Stimulated activated naive CD8-positive, alpha-beta T cell treated with anti-CD3 and anti-CD28 coated beads, Interleukin-15, Interleukin-2, amounts not matched to agents 100 ng/mL and 50 ng/mL, for 24 hours (primary cell): ENCODE measurements at regions not wholly inside any gene's neighbourhood (a gene's known extent, or its start where the extent isn't known, plus 50 kb on each side); places are given as distances from the start of the nearest gene placed in this dataset.
"Not testable (repeated sequence)": the region's sequence is repeated elsewhere in the genome, so short reads cannot be mapped to it uniquely, and the experiment has no call there.

Experiments used
- H3K27ac Mint-ChIP-seq: one replicate; pipeline ENCODE4 v1.8.0; 2021; ENCODE audit warnings: mild to moderate bottlenecking, mixed read lengths
- H3K27me3 Mint-ChIP-seq: one replicate; pipeline ENCODE4 v1.8.0; 2021; ENCODE audit warnings: mixed read lengths
- H3K36me3 Mint-ChIP-seq: one replicate; pipeline ENCODE4 v1.8.0; 2021; ENCODE audit warnings: low read depth, mixed read lengths
- H3K4me1 Mint-ChIP-seq: one replicate; pipeline ENCODE4 v1.8.0; 2021; ENCODE audit warnings: low read depth, mixed read lengths
- H3K4me3 Mint-ChIP-seq: one replicate; pipeline ENCODE4 v1.8.0; 2021; ENCODE audit warnings: mild to moderate bottlenecking, mixed read lengths
- H3K9me3 Mint-ChIP-seq: one replicate; pipeline ENCODE4 v1.8.0; 2021; ENCODE audit warnings: mixed read lengths

DNA sequence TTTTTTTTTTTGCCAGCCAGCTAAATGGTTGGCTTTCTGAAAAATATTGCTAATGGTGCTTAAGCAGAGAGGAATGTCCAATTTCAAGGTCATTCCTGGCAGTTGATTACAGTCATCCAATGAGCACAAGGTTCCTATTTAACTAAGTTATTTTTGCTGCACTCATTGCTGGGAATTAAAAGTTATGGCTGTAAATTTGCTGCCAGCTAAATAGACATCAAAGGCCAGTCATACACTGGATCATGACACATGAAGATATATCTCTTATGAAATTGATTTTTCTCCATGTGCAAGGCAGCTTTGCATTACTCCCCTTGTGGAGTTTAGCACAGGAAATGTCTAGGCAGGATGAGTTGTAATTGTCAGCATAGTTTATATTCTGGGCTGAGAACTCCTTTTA lies 1898.4 kb upstream of the CELF4 start:
- H3K9me3 Mint-ChIP-seq: peaks cover 4% of the 10 kb centered on the region
- no peaks in the 10 kb centered on the region for H3K27me3 Mint-ChIP-seq
- H3K4me1 Mint-ChIP-seq: no peaks in the 10 kb centered on the region
- no peak overlapping the region for H3K27ac Mint-ChIP-seq
- no peak overlapping the region for H3K4me3 Mint-ChIP-seq
- no peaks in the 10 kb centered on the region for H3K36me3 Mint-ChIP-seq

DNA sequence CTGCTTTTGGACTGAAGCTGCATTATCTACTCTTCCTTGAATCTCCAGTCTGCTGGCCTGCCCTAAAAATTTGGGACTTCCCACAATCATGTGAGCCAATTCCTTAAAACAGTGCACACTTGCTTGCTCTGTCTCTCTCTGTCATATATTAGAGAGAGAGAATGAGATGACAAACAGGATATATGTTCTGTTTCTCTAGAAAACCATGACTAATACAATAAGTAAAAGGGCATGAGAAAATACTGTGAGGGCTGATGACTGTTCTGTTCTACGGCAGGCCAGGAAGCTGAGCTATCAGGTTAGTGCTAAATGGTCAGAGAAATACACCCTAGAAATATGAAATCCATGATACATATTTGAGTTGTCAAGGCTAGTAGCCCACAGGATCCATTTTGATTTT lies 1896.8 kb upstream of the CELF4 start:
- Mint-ChIP-seq H3K9me3 (peaks cover 4% of the 10 kb centered on the region), H3K27ac (no peak overlapping the region), H3K4me1 (no peaks in the 10 kb centered on the region), H3K4me3 (no peak overlapping the region), H3K27me3 (no peaks in the 10 kb centered on the region), H3K36me3 (no peaks in the 10 kb centered on the region)

DNA sequence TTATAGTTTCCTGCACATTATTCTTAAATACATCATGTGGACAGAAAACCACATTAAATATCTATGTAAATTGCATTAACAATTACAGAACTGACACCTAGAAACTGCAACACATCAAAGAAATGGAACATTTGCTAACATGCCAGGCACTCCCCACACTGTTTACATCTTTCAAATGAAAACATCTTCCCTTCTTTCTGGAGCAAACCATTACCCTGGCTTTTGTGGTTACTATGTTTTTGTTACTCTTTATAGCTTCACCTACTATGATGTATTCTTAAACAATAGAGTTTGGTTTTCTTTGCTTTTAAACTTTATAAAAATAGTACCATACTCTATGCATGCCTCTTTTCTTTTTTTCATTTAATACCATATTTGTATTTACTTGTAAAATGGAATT lies 1894.5 kb upstream of the CELF4 start:
- Mint-ChIP-seq H3K4me3 (no peak overlapping the region), H3K27me3 (no peaks in the 10 kb centered on the region), H3K36me3 (no peaks in the 10 kb centered on the region), H3K9me3 (peaks cover 8% of the 10 kb centered on the region), H3K4me1 (no peaks in the 10 kb centered on the region), H3K27ac (no peak overlapping the region)

DNA sequence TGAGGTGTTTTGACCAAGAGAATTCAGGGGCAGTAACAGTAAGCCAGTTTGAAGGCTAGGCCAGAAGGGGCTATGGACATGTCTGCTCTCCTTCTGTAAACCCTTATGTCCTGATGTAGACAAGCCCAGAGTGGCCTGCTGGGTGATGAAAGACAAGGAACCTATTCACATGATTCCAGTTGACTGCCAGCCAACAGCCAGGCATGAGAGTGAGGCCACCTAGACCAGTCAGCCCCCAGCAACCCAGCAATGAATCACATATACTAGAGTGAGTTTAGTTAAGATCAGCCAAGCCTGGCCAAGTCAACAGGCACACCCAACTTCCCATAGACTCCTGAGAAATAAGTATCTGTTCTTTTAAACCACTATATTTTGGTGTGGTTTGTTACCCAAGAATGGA lies 1889.7 kb upstream of the CELF4 start:
- Mint-ChIP-seq H3K4me3 (no peak overlapping the region), H3K4me1 (peaks cover 4% of the 10 kb centered on the region), H3K9me3 (peaks cover 3% of the 10 kb centered on the region), H3K27me3 (no peaks in the 10 kb centered on the region), H3K36me3 (no peaks in the 10 kb centered on the region), H3K27ac (no peak overlapping the region)

DNA sequence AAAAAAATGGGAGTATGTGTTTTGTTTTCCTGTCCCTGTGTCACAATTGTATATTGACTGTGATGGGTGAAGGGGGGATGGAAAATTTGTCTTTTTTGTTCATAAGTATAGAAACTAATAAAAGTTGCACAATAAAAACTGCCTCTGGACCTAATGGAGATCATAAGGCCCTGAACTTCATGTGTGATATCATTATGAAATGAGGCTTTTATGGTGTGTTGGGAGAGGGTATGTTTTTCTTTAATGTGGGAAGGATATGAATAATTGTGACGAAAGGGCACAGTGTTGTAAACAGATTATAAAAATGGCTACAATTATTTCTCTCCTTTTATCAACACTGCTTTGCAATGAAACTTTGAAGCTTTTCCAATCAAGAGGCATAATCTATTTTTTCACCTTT lies 1889.3 kb upstream of the CELF4 start:
- Mint-ChIP-seq H3K27me3 (no peaks in the 10 kb centered on the region), H3K27ac (no peak overlapping the region), H3K9me3 (peaks cover 3% of the 10 kb centered on the region), H3K4me3 (no peak overlapping the region), H3K36me3 (no peaks in the 10 kb centered on the region), H3K4me1 (peaks cover 4% of the 10 kb centered on the region)

DNA sequence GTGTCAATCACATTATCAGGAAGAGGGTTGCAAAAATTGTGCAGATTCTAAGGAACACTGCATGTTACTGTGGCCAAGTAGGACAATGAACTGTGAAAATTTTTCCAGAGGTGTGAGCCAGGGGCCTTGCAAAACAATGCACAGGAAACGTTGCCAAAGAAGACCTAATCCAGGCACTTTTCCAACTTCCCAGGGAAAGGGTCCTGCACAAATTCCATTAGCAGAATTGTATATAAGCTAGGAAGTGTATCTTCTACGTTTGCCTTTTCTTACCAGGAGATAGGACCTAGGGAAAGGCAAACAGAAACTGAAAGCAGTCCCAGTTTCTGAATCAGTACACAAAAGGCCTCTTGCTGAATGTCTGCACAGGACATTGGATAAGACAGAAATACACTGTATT lies 1888.3 kb upstream of the CELF4 start:
- H3K27me3 Mint-ChIP-seq: no peaks in the 10 kb centered on the region
- peaks cover 4% of the 10 kb centered on the region for H3K4me1 Mint-ChIP-seq
- no peak overlapping the region for H3K27ac Mint-ChIP-seq
- no peaks in the 10 kb centered on the region for H3K36me3 Mint-ChIP-seq
- H3K4me3 Mint-ChIP-seq: no peak overlapping the region
- H3K9me3 Mint-ChIP-seq: peaks cover 3% of the 10 kb centered on the region

DNA sequence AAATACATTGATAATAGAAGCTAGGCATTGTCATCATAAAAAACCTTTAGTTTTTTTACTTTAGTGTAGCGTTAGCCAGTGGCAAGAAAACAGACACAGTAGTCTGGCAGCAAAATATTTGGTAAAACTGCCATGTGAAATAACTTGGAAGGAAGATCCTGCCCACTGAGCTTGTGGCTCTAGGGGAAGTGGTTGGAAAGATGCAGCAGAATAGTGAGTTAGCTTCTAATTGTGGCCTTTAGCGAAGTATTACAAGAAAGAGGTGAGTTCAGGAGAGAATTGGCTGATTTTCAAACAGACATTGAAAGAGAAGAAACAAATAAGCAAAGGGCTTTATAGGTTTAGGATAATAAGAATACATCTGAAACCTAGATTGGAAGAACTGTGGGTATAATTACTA lies 1887.8 kb upstream of the CELF4 start:
- Mint-ChIP-seq H3K27me3 (no peaks in the 10 kb centered on the region), H3K4me1 (peaks cover 4% of the 10 kb centered on the region), H3K9me3 (peaks cover 3% of the 10 kb centered on the region), H3K4me3 (no peak overlapping the region), H3K27ac (no peak overlapping the region), H3K36me3 (no peaks in the 10 kb centered on the region)

DNA sequence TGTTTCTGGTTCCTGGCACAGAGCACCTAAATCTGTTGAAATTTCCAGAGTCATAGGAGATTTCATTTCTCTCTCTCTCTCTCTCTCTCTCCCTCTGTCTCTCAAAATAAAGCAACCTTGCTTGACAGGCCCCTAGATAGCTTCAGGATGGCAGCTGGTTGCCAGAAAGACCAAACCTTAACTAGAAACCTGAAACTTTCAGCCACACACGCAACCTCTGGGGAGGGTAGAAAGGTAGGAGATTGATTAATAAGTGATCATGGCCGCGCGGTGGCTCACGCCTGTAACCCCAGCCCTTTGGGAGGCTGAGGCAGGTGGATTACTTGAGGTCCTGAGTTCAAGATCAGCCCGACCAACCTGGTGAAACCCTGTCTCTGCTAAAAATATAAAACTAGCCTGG lies 1885.4 kb upstream of the CELF4 start:
- Mint-ChIP-seq H3K36me3 (no peaks in the 10 kb centered on the region), H3K4me1 (peaks cover 4% of the 10 kb centered on the region), H3K9me3 (peaks cover 9% of the 10 kb centered on the region), H3K27me3 (no peaks in the 10 kb centered on the region), H3K4me3 (no peak overlapping the region), H3K27ac (no peak overlapping the region)

DNA sequence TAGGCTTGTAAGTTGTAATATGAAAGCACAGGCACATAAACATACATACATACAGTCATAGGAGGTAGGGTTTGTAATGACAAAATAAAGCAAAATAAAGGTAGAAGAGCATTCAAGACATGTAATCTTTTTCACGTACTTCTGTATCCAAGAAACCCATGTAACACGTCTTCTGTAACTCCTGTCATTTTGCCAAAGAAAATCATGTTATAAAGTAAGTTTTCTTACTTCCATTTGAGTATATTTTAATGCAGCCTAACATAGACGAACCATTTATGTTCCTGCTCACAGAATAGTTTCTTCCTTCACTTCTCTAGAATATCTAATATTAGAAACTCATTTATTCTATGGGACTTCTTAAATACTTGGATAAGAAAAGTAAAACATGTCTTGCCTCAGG lies 1884.0 kb upstream of the CELF4 start:
- Mint-ChIP-seq H3K36me3 (no peaks in the 10 kb centered on the region), H3K27me3 (no peaks in the 10 kb centered on the region), H3K4me3 (no peak overlapping the region), H3K27ac (no peak overlapping the region), H3K9me3 (peaks cover 11% of the 10 kb centered on the region), H3K4me1 (peaks cover 4% of the 10 kb centered on the region)

DNA sequence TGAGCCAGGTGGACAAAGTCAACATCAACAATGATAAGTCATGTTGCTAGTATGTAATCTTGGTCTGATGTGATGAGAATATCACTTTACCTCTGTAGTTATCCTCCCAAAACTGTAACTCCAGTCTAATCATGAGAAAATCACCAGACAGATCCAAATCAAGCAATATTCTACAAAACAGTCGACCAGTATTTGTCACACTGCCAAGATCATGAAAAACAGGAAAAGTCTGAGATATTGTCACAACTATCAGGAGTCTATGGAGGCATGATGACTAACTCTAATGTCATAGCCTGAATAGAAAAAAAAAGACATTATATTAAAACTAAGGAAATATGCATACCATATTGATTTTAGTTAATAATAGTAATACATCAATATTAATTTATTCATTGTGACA lies 1883.3 kb upstream of the CELF4 start:
- Mint-ChIP-seq H3K36me3 (no peaks in the 10 kb centered on the region), H3K4me1 (peaks cover 4% of the 10 kb centered on the region), H3K27me3 (no peaks in the 10 kb centered on the region), H3K27ac (no peak overlapping the region), H3K4me3 (no peak overlapping the region), H3K9me3 (peaks cover 11% of the 10 kb centered on the region)

DNA sequence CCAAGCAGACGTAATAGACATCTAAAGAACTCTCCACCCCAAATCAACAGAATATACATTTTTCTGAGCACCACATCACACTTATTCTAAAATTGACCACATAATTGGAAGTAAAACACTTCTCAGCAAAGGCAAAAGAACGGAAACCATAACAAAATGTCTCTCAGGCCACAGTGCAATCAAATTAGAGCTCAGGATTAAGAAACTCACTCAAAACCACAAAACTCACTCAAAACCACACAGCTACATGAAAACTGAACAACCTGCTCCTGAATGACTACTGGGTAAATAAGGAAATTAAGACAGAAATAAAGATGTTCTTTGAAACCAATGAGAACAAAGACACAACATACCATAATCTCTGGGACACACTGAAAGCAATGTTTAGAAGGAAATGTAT lies 1879.4 kb upstream of the CELF4 start:
- H3K36me3 Mint-ChIP-seq, H3K4me1 Mint-ChIP-seq, H3K4me3 Mint-ChIP-seq, H3K27ac Mint-ChIP-seq, H3K27me3 Mint-ChIP-seq: not testable (repeated sequence)
- peaks cover 17% of the 10 kb centered on the region for H3K9me3 Mint-ChIP-seq

DNA sequence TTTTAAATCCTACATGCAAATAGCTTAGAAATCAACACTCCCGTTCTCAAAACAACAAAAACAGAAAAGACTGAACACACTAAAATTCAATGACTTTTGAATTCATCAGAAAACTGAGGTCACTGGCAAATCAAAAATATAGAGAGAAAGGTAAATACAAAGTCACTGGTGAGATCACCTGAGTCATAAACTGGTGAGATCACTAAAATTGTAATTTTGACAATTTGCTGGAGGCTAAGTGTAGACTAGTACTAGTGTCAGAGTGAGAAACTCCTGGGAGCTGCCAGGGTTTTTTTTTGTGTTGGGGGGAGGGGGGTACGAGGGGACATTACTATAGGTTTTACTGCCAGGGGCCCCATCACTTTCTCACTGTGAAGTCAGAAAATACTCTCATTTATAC lies 1876.0 kb upstream of the CELF4 start:
- Mint-ChIP-seq H3K4me3 (no peak overlapping the region), H3K9me3 (peaks cover 19% of the 10 kb centered on the region), H3K27ac (no peak overlapping the region), H3K4me1 (no peaks in the 10 kb centered on the region), H3K36me3 (no peaks in the 10 kb centered on the region), H3K27me3 (no peaks in the 10 kb centered on the region)

DNA sequence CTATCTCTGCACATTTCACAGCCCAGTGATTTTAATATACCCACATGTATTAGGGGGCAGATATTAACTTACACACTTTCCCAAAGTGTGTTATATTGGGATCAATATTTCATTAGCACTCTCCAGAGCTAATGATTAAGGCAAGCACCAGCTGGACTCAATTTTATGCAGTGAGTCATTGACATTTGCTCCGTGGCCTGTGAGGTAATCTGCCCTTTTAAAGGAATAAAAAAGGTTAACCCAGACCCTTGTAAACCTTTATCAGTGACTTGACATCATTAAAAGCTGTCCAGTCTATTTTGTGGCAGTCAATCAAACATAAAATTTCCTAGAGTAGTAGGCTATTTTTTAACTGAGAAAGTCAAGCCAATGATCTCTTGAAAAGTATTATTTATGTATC lies 1870.4 kb upstream of the CELF4 start:
- H3K27ac Mint-ChIP-seq: no peak overlapping the region
- H3K9me3 Mint-ChIP-seq: peaks cover 7% of the 10 kb centered on the region
- H3K4me3 Mint-ChIP-seq: no peak overlapping the region
- H3K4me1 Mint-ChIP-seq: no peaks in the 10 kb centered on the region
- H3K27me3 Mint-ChIP-seq: no peaks in the 10 kb centered on the region
- H3K36me3 Mint-ChIP-seq: no peaks in the 10 kb centered on the region

DNA sequence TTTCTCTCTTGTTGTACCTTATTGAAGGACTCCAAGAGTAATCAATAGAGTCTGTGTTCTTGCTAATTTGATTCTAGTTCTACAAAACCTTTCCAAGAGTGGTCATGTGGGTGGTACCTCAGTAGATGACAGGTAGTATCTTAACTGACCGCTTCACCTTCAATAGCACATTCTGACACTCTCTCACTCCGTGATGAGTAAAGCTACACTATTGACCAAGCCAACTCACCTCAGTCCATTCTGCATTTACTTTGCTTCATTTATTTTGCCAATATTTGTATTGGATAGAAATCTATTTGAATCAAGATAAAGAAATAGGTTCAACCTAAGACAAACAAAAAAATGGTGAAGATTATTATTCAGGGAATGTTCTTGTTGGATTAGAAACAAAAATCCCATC lies 1869.6 kb upstream of the CELF4 start:
- Mint-ChIP-seq H3K36me3 (no peaks in the 10 kb centered on the region), H3K4me1 (no peaks in the 10 kb centered on the region), H3K4me3 (no peak overlapping the region), H3K9me3 (peaks cover 7% of the 10 kb centered on the region), H3K27me3 (no peaks in the 10 kb centered on the region), H3K27ac (no peak overlapping the region)

DNA sequence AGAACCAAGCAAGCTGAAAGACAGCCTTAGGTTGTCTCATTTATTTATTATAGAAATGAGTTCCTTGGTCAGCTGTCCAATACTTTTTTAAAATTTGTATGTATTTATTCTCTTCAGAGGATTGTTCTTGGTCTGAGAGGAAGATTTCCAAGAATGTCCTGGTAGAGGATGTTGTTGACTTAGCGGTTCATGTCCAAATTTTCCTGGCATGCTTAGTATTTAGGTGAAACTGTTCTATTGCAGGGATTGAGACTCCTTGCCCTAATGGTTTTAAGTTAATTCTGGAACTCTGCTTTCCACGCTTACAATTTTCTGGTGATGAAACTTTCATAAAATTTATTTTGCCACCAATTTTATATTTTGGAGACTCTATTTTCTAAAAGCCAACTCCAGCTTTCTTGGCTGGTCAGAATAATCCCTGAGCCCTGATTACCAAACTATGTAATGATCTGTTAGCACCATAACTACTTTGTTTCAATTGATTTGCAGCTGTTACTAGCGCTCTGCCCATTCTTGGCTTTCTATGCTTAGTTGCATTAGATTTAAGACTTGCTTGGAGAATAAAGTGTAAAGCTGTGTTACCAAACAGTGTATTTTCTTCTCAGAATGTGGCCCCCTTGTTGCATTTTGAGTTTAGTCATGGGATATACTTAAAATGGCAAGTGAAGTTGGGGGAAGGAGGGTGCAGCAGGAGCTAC lies 1868.8 kb upstream of the CELF4 start:
- no peak overlapping the region for H3K4me3 Mint-ChIP-seq
- H3K27ac Mint-ChIP-seq: no peak overlapping the region
- no peaks in the 10 kb centered on the region for H3K4me1 Mint-ChIP-seq
- no peaks in the 10 kb centered on the region for H3K36me3 Mint-ChIP-seq
- no peaks in the 10 kb centered on the region for H3K27me3 Mint-ChIP-seq
- H3K9me3 Mint-ChIP-seq: peaks cover 7% of the 10 kb centered on the region

DNA sequence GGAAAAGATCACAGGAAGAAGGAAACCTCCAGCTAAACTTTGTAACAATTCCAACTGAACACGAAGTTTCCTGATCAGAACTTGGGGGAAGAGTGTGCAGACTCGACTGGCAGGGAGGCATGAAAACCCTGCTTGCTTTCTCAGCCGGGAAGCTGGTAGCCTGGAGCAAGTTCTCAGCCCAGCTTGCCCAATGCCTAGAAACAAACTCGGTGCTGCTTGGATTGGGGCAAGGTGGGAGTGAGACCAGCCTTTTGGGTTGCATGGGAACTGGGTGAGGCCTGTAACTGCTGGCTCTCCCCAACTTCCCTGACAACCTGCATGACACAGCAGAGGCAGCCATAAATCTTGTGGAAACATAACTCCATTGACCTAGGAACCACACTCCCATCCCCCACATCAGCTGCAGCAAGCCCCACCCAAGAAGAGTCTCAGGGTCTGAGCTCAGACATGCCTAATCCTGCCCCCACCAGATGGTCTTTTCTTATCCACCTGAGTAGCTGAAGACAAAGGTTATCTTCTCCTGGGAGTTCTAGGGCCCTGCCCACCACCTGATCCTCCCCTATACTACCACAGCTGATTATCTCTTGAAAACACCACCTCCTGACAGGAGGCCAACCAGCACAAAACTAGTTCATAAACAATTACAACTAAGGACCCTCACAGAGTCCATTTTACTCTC lies 1859.7 kb upstream of the CELF4 start:
- no peak overlapping the region for H3K4me3 Mint-ChIP-seq
- H3K4me1 Mint-ChIP-seq: no peaks in the 10 kb centered on the region
- no peak overlapping the region for H3K27ac Mint-ChIP-seq
- no peaks in the 10 kb centered on the region for H3K36me3 Mint-ChIP-seq
- H3K27me3 Mint-ChIP-seq: no peaks in the 10 kb centered on the region
- H3K9me3 Mint-ChIP-seq: peaks cover 21% of the 10 kb centered on the region
